OCI-LY3 (cell line): ENCODE measurements at regions not wholly inside any gene's neighbourhood (a gene's known extent, or its start where the extent isn't known, plus 50 kb on each side); places are given as distances from the start of the nearest gene placed in this dataset.

Source experiments
- CTCF ChIP-seq: fragments of 200-600, 300-600 bp; sonication (generic); IDR thresholded peaks from 2 replicates; pipeline ENCODE4 v1.5.1; 2014; ENCODE audit warnings: antibody characterized with exemption, low read length, low read depth
- EZH2phosphoT487 ChIP-seq: fragments of 200-600 bp; shearing (Covaris generic); IDR thresholded peaks from 2 replicates; pipeline ENCODE4 v1.6.1; 2018; ENCODE audit warnings: antibody characterized with exemption, mixed run types, low read depth

GRCh38 chr21:20266441-20266710 lies 731.8 kb upstream of the NCAM2 start:
- TF ChIP-seq CTCF (no peak), EZH2phosphoT487 (no peak)
